ENCODE measurements at regions not wholly inside any gene's neighbourhood (a gene's known extent, or its start where the extent isn't known, plus 50 kb on each side); places are given as distances from the start of the nearest gene placed in this dataset.

- TF ChIP-seq EZH2 (IDR thresholded peaks at IDR 0.05; ENCODE audit: borderline replicate concordance, insufficient read depth, low read depth, low read length, poor library complexity, severe bottlenecking) (no peak), CTCF (IDR thresholded peaks at IDR 0.05) (no peak)
These were observed 80.9 kb upstream of the MAP1LC3B2 start for GRCh38 chr12:116478243-116478773.

Data from B cell (primary cell).